IMR-90 (cell line): ENCODE measurements at regions not wholly inside any gene's neighbourhood (a gene's known extent, or its start where the extent isn't known, plus 50 kb on each side); places are given as distances from the start of the nearest gene placed in this dataset.

Source experiments
- ATAC-seq: fragments of 200-7000 bp; cut with Tn5 transposase; 2 replicates; pipeline ENCODE4 v1.9.1; 2020; ENCODE audit warnings: low read depth, mild to moderate bottlenecking, moderate library complexity
- BruUV-seq: library from RNA; stranded (reverse); fragments of 400-500 nt; replicated peaks from 2 replicates; lab custom pipeline; 2021; lab: Mats Ljungman, UMichigan
- CTCF ChIA-PET: fragments of 300-600 bp; formaldehyde crosslinking; extraction: SDS; loops from one replicate; lab custom pipeline; 2021; ENCODE audit warnings: antibody characterized with exemption; lab: Yijun Ruan, JAX
- POLR2A ChIA-PET: fragments of 300-600 bp; sonication (Branson Sonifier 250); formaldehyde crosslinking; loops from one replicate; lab custom pipeline; 2022; ENCODE audit warnings: antibody characterized with exemption; ENCODE audit not compliant: unreplicated experiment; lab: Charles Lee
- DNase-seq: peaks from one replicate; pipeline ENCODE4 v3.0.0; 2013
- H2AFZ ChIP-seq: replicated peaks from 2 replicates; pipeline ENCODE3; 2013; ENCODE audit warnings: low read length, mild to moderate bottlenecking; ENCODE audit not compliant: poor library complexity
- H2AK5ac ChIP-seq: 2 replicates; pipeline ENCODE4 v1.6.1; 2013; ENCODE audit warnings: low read depth, low read length, inconsistent platforms
- H2AK9ac ChIP-seq: replicated peaks from 2 replicates; pipeline ENCODE3; 2013; ENCODE audit warnings: mild to moderate bottlenecking, low read depth, low read length, moderate library complexity; ENCODE audit not compliant: poor library complexity
- H2BK120ac ChIP-seq: 2 replicates; pipeline ENCODE4 v1.6.1; 2013; ENCODE audit warnings: low read depth, low read length, inconsistent platforms
- H2BK15ac ChIP-seq: 3 replicates; pipeline ENCODE4 v1.6.1; 2013; ENCODE audit warnings: low read depth, low read length, inconsistent platforms
- H2BK20ac ChIP-seq: 2 replicates; pipeline ENCODE4 v1.6.1; 2013; ENCODE audit warnings: low read depth, mild to moderate bottlenecking, inconsistent platforms, low read length, moderate library complexity
- H2BK5ac ChIP-seq: 2 replicates; pipeline ENCODE4 v1.6.1; 2013; ENCODE audit warnings: mild to moderate bottlenecking, low read depth, low read length, inconsistent platforms; ENCODE audit not compliant: poor library complexity, severe bottlenecking
- H3K14ac ChIP-seq: replicated peaks from 2 replicates; pipeline ENCODE4 v1.6.1; 2013; ENCODE audit warnings: low read depth, low read length, inconsistent platforms
- H3K18ac ChIP-seq: 2 replicates; pipeline ENCODE4 v1.6.1; 2013; ENCODE audit warnings: low read depth, low read length, control low read depth
- H3K23ac ChIP-seq: 2 replicates; pipeline ENCODE4 v1.6.1; 2013; ENCODE audit warnings: low read depth, low read length, inconsistent platforms
- H3K27ac ChIP-seq: 2 replicates; pipeline ENCODE4 v1.5.1; 2013; ENCODE audit warnings: mild to moderate bottlenecking, control low read depth, low read length; ENCODE audit not compliant: insufficient read depth
- H3K27me3 ChIP-seq: 2 replicates; pipeline ENCODE4 v1.6.1; 2013; ENCODE audit warnings: low read length; ENCODE audit not compliant: control insufficient read depth, insufficient read depth
- H3K36me3 ChIP-seq: 2 replicates; pipeline ENCODE4 v1.6.1; 2013; ENCODE audit warnings: low read length, mixed read lengths; ENCODE audit not compliant: control insufficient read depth, insufficient read depth
- H3K4ac ChIP-seq: 2 replicates; pipeline ENCODE4 v1.6.1; 2013; ENCODE audit warnings: low read depth, low read length, inconsistent platforms
- H3K4me1 ChIP-seq: 2 replicates; pipeline ENCODE4 v1.6.1; 2013; ENCODE audit warnings: low read length, mixed read lengths; ENCODE audit not compliant: control insufficient read depth, insufficient read depth
- H3K4me2 ChIP-seq: 2 replicates; pipeline ENCODE4 v1.6.1; 2013; ENCODE audit warnings: low read depth, mild to moderate bottlenecking, control low read depth, low read length, moderate library complexity
- H3K4me3 ChIP-seq: 2 replicates; pipeline ENCODE4 v1.5.1; 2013; ENCODE audit warnings: low read depth, mild to moderate bottlenecking, control low read depth, low read length, moderate library complexity; ENCODE audit not compliant: insufficient read depth
- H3K56ac ChIP-seq: 2 replicates; pipeline ENCODE4 v1.6.1; 2013; ENCODE audit warnings: low read length, inconsistent platforms; ENCODE audit not compliant: insufficient read depth; ENCODE audit errors: extremely low read depth
- H3K79me1 ChIP-seq, 2 experiments: 2 replicates each; pipeline ENCODE4 v1.6.1; 2013; ENCODE audit warnings: low read length in 2 of 2, inconsistent platforms in 1 of 2, low read depth in 1 of 2
- H3K9ac ChIP-seq: 2 replicates; pipeline ENCODE4 v1.6.1; 2013; ENCODE audit warnings: low read depth, low read length, control low read depth
- H3K9me1 ChIP-seq: 2 replicates; pipeline ENCODE4 v1.6.1; 2013; ENCODE audit warnings: low read length, inconsistent platforms; ENCODE audit not compliant: insufficient read depth
- H3K9me3 ChIP-seq: 2 replicates; pipeline ENCODE4 v1.6.1; 2013; ENCODE audit warnings: low read length; ENCODE audit not compliant: control insufficient read depth, insufficient read depth
- H4K20me1 ChIP-seq: 2 replicates; pipeline ENCODE4 v1.6.1; 2013; ENCODE audit warnings: low read length, inconsistent platforms; ENCODE audit not compliant: insufficient read depth
- H4K5ac ChIP-seq: 2 replicates; pipeline ENCODE4 v1.6.1; 2013; ENCODE audit warnings: mild to moderate bottlenecking, low read depth, low read length, control low read depth
- H4K8ac ChIP-seq, 2 experiments: 2 replicates each; pipeline ENCODE4 v1.6.1; 2013; ENCODE audit warnings: low read depth in 2 of 2, low read length in 2 of 2, control low read depth in 1 of 2, inconsistent platforms in 1 of 2
- H4K91ac ChIP-seq: 2 replicates; pipeline ENCODE4 v1.6.1; 2013; ENCODE audit warnings: low read depth, low read length, inconsistent platforms; ENCODE audit not compliant: insufficient read depth
- CHD1 ChIP-seq: IDR thresholded peaks from 2 replicates; pipeline ENCODE4 v1.6.1; 2012; ENCODE audit warnings: low read depth, low read length, improper control_type of control experiment
- MAFK ChIP-seq: IDR thresholded peaks from 2 replicates; pipeline ENCODE4 v1.6.1; 2012; ENCODE audit warnings: low read depth, low read length, improper control_type of control experiment
- MXI1 ChIP-seq: IDR thresholded peaks from 2 replicates; pipeline ENCODE4 v1.6.1; 2012; ENCODE audit warnings: low read depth, mild to moderate bottlenecking, low read length, moderate library complexity, borderline replicate concordance
- NFE2L2 ChIP-seq: fragments of 150-350 bp; IDR thresholded peaks from 2 replicates; pipeline ENCODE4 v1.6.1; 2016; ENCODE audit warnings: low read depth, mild to moderate bottlenecking, low read length
- POLR2A ChIP-seq: IDR thresholded peaks from 2 replicates; pipeline ENCODE4 v1.6.1; 2012; ENCODE audit warnings: mild to moderate bottlenecking, low read depth, low read length
- RCOR1 ChIP-seq: IDR thresholded peaks from 2 replicates; pipeline ENCODE4 v1.6.1; 2012; ENCODE audit warnings: mild to moderate bottlenecking, low read length, improper control_type of control experiment; ENCODE audit not compliant: insufficient replicate concordance
- WGBS, 2 experiments: methylation state at CpG; one replicate each; pipeline versions ENCODE4 v1.1.5 to v1.1.7; 2013; ENCODE audit warnings: missing lambda C conversion rate in 2 of 2; ENCODE audit not compliant: insufficient read length in 1 of 2; ENCODE audit errors: extremely low coverage in 2 of 2; 5-methylcytosine and 5-hydroxymethylcytosine counted together
- dilution Hi-C: fragments of 300-500 bp; cut with HindIII; formaldehyde crosslinking; loops from one replicate; pipeline ENCODE4 v1.14.3; 2018; ENCODE audit warnings: low sequenced_read_pairs; ENCODE audit not compliant: unreplicated experiment
- in situ Hi-C: fragments of 300-500 bp; cut with MboI; formaldehyde crosslinking; loops from 3 replicates; pipeline ENCODE4 v1.14.3; 2019; ENCODE audit warnings: low sequenced_read_pairs, inconsistent platforms, mixed read lengths
- intact Hi-C: fragments of 100-400 bp; cut with micrococcal nuclease; formaldehyde crosslinking; loops from 2 replicates; pipeline ENCODE4 v1.10.0; 2022
- TF ChIP-seq, protein P1 (sequence below): fragments of 150-350 bp; IDR thresholded peaks from 2 replicates; pipeline ENCODE4 v1.6.1; 2017; ENCODE audit warnings: mild to moderate bottlenecking, antibody characterized with exemption, low read length, low read depth
- TF ChIP-seq, protein P2 (sequence below): fragments of 150-350 bp; IDR thresholded peaks from 2 replicates; pipeline ENCODE4 v1.6.1; 2016; ENCODE audit warnings: low read depth, mild to moderate bottlenecking, low read length, moderate library complexity, borderline replicate concordance
- TF ChIP-seq, protein P3 (sequence below): conservative IDR thresholded peaks from 2 replicates; pipeline ENCODE4 v1.5.1; 2012; ENCODE audit warnings: mild to moderate bottlenecking, low read depth, low read length, improper control_type of control experiment

DNA sequence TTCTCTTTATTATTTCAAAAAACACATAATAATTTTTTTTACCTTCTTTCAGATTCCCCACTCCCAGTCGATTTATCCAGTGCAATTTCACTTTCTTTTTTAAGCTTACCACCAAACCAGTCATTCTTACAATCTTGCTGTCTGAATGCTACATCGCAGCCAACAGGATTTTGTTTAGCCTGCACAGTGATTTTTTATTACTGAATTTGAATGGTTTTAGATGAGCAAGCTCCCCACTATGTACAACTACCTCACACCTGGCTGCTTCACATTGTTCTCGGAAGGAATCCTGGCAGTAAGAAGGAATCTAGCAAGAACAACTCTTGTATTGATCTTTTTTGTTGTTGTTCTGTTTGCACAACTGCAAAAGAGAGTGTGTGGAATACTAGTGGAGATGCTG, 668.1 kb upstream of the WWC1 start:
- H3K18ac ChIP-seq = no peak overlapping the region
- no peaks in the 10 kb centered on the region for H3K27me3 ChIP-seq
- dilution Hi-C loops = no loop called here
- WGBS, 2 experiments = 100% methylated on average over 1 of the region's 3 CpGs; no CpG with 5 or more reads in 1 of the 2 experiments
- no peak overlapping the region for H3K4ac ChIP-seq
- CTCF ChIA-PET = no interaction called here
- no peak overlapping the region for H3K14ac ChIP-seq
- H3K9ac ChIP-seq = no peak overlapping the region
- no peak for ATAC-seq
- no peak overlapping the region for H4K91ac ChIP-seq
- intact Hi-C loops = no loop called here
- no peaks in the 10 kb centered on the region for H3K79me1 ChIP-seq
- H4K20me1 ChIP-seq = no peaks in the 10 kb centered on the region
- H2BK15ac ChIP-seq = no peak overlapping the region
- H3K4me2 ChIP-seq = peak overlapping the region; percentile 69; the same call in 1 of the 2 replicates
- H3K56ac ChIP-seq = no peak overlapping the region
- H4K8ac ChIP-seq = no peak overlapping the region
- no peak overlapping the region for H2AFZ ChIP-seq
- no peaks in the 10 kb centered on the region for H3K36me3 ChIP-seq
- no peak overlapping the region for H2AK9ac ChIP-seq
- H3K4me3 ChIP-seq = no peak overlapping the region
- H3K4me1 ChIP-seq = no peaks in the 10 kb centered on the region
- no peak overlapping the region for H3K27ac ChIP-seq
- H3K9me1 ChIP-seq = no peaks in the 10 kb centered on the region
- no peak overlapping the region for H2BK120ac ChIP-seq
- no TSS peak for BruUV-seq
- H2AK5ac ChIP-seq = no peak overlapping the region
- no peaks in the 10 kb centered on the region for H3K9me3 ChIP-seq
- in situ Hi-C loops = no loop called here
- POLR2A ChIA-PET = no interaction called here
- no peak overlapping the region for H2BK5ac ChIP-seq
- no peak for TF ChIP-seq RCOR1
- TF ChIP-seq, protein P1, sequence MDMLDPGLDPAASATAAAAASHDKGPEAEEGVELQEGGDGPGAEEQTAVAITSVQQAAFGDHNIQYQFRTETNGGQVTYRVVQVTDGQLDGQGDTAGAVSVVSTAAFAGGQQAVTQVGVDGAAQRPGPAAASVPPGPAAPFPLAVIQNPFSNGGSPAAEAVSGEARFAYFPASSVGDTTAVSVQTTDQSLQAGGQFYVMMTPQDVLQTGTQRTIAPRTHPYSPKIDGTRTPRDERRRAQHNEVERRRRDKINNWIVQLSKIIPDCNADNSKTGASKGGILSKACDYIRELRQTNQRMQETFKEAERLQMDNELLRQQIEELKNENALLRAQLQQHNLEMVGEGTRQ = no peak
- TF ChIP-seq NFE2L2 = no peak
- TF ChIP-seq, protein P2, sequence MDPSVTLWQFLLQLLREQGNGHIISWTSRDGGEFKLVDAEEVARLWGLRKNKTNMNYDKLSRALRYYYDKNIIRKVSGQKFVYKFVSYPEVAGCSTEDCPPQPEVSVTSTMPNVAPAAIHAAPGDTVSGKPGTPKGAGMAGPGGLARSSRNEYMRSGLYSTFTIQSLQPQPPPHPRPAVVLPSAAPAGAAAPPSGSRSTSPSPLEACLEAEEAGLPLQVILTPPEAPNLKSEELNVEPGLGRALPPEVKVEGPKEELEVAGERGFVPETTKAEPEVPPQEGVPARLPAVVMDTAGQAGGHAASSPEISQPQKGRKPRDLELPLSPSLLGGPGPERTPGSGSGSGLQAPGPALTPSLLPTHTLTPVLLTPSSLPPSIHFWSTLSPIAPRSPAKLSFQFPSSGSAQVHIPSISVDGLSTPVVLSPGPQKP = no peak
- TF ChIP-seq, protein P3, sequence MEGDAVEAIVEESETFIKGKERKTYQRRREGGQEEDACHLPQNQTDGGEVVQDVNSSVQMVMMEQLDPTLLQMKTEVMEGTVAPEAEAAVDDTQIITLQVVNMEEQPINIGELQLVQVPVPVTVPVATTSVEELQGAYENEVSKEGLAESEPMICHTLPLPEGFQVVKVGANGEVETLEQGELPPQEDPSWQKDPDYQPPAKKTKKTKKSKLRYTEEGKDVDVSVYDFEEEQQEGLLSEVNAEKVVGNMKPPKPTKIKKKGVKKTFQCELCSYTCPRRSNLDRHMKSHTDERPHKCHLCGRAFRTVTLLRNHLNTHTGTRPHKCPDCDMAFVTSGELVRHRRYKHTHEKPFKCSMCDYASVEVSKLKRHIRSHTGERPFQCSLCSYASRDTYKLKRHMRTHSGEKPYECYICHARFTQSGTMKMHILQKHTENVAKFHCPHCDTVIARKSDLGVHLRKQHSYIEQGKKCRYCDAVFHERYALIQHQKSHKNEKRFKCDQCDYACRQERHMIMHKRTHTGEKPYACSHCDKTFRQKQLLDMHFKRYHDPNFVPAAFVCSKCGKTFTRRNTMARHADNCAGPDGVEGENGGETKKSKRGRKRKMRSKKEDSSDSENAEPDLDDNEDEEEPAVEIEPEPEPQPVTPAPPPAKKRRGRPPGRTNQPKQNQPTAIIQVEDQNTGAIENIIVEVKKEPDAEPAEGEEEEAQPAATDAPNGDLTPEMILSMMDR = no peak
- TF ChIP-seq MXI1 = no peak
- no peak for TF ChIP-seq CHD1
- TF ChIP-seq MAFK = no peak
- no peak for TF ChIP-seq POLR2A
- DNase-seq = no peak
- no peak overlapping the region for H4K5ac ChIP-seq
- H2BK20ac ChIP-seq = no peak overlapping the region
- no peak overlapping the region for H3K23ac ChIP-seq
